GM19397 (cell line): ENCODE measurements at regions not wholly inside any gene's neighbourhood (a gene's known extent, or its start where the extent isn't known, plus 50 kb on each side); places are given as distances from the start of the nearest gene placed in this dataset.
"Not testable (repeated sequence)": the region's sequence is repeated elsewhere in the genome, so short reads cannot be mapped to it uniquely, and the experiment has no call there.

Source experiments
- ATAC-seq: cut with Tn5 transposase; IDR thresholded peaks from one replicate; pipeline ENCODE4 v1.9.1; 2021; ENCODE audit warnings: mild to moderate bottlenecking, moderate library complexity; ENCODE audit not compliant: unreplicated experiment

DNA sequence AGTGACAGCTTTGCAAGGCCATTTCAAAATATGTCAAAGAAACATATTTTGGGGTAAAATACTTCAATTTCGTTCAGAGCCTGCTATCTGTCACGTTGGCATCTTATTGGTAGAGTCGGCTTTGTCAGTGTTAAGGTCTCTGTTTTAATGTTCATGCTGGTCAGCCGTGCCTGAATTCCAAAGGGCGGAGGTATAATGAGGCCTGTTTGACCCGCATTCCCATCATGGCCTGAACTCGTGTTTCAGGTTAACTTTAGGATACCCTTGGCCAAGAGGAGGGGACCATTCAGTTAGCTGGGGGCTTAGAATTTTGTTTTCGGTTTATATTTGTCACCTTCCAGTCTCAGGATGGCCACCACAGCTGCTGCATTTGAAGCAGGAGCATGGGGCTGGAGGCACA, 236.4 kb downstream of the NFATC2 start:
- no peak for ATAC-seq

GRCh38 chr20:51305316-51306052, 237.0 kb downstream of the NFATC2 start:
- no peak for ATAC-seq

DNA sequence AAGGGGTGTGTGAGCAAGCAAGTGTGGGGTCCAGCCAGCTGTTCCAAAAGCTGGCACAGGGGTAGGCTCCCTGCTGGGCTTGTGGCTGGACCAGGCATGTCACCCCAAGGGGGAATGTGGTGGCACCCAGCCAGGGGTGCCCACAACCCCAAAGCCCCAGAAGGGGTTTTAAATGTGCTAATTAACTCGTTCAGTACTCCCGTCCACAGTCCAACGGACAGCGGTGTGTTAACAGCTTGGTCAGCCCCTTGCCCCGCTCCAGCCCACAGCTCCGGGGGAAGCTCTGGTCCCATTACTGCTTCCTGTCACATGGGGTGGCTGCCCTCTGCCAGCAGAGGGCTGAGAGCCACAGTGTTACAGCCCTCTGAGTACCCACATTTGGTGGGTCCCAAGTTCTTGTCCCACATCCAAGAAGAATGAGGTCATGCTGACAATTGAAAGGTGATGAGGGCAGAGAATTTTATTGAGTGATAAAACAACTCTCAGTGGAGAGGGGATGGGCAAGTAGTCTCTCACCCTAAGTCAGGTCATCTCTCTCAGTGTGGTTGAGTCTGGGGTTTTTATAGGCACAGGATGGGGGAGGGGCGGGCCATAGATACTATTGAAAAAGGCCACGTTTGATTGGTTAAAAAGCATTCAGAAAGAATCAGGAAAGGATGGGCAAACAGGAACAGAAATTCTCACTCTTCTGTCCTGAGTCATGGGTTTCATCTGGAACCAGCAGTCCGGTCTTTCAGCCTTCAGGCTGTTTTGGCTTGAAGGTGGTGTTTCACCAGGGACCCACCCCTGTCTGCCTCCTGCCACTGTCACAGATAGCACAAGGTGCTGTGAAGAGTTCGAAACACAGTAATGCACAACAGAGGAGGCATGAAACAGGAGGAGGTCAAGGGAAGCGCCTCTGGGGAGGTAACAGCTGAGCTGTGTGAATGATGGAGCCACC, 238.5 kb downstream of the NFATC2 start:
- no peak for ATAC-seq

- ATAC-seq, result no peak
These were observed 241.5 kb downstream of the NFATC2 start for GRCh38 chr20:51301026-51301425.

DNA sequence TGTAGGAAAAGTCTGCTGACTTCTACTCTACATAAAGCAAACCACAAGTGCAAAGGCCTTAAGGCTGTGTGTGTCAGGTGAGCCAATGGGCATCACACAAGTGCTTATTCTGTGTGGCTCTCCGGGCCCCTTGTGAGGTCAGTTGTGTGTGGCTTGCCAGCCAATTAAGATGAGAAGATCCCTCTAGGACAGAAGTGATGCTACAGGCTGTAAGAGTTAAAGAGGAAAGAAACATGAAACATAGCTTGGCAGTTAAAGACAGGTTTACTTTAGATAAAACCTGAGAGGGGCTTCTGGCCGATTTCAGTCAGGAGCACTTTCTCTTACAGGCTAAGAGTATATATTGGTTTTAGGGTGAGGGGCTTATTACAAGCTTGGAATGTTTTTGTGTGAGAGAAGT, 242.4 kb downstream of the NFATC2 start:
- ATAC-seq, result no peak

DNA sequence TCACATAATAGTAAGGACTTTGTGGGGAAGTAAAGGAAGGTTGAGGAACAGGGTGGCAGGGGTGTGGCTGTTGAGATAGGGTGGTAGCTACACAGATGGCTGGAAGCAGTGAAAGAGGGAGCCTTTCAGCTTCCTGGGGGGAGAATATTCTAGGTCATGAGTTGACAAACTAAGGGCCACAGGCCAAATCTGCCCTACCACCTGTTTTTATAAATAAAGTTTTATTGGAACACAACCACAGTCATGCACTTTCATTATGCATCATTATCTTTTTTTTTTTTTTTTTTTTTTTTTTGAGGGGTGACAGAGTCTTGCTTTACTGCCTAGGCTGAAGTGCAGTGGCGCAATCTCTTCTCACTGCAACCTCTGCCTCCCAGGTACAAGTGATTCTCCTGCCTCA, 243.1 kb downstream of the NFATC2 start:
- ATAC-seq, result no peak

- no peak for ATAC-seq
These were observed 244.3 kb downstream of the NFATC2 start for GRCh38 chr20:51298141-51298749.

DNA sequence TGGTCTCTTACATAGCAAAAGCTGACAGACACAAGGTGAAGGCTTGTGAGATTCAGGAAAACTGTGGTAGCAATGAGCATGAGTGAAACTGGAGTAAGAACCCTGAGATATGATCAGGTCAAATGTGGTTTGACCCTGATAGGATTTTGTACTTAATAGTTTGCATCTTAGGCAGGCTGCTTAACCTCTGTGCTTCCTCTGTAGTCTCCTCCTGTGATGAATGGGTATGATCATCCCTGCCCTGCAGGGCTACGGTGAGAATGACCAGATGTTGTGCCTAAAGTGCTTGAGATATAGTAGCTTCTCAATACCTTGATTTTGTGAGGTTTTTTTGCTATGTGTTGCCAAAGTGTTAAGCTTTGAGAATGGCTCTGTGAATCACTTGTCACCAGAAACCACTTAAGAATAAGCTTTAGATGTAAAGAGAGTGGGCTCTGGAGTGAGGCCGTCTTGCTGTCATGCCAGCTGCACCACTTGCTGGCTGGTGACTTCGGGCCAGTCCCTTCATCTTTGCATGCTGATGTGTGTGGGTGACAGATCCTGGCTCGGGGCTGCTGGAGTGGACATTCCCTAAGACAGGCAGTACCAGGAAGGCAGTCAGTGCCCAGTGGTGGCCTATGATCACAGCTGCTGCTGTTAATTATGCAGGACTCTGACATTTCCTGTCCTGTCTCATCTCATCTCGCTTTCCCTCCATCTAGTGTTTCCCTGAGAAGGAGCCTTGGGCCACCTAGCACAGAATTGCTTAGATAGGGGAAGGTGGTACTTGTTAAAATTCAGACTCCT, 254.7 kb downstream of the NFATC2 start:
- ATAC-seq, result no peak

GRCh38 chr20:51286758-51287157, 255.8 kb downstream of the NFATC2 start:
- ATAC-seq, result no peak

- ATAC-seq, result no peak
These were observed 256.8 kb downstream of the NFATC2 start for GRCh38 chr20:51285684-51286083.

DNA sequence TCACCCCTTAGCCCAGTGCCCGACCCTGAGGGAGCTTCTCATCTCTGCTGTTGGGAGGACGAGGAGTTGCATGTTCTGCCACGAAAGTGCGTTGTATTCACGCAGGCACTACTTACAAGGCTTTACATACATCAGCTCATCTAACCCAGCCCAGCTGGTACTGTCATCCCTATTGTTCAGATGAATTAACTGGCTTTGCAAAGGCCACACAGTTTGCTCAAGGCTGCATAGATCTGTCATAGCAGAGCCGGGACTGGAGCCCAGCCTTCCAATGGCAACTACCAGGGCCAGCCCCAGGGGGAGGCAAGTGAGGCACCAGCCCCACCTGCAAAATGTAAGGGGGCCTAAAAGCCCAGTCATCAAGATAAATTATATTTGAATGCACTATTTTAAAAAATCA, 257.6 kb downstream of the NFATC2 start:
- no peak for ATAC-seq

- ATAC-seq, result no peak
These were observed 258.3 kb downstream of the NFATC2 start for GRCh38 chr20:51284176-51284575.

GRCh38 chr20:51281521-51281920, 258.6 kb upstream of the KCNG1 start:
- ATAC-seq, result no peak

GRCh38 chr20:51280047-51280446, 257.1 kb upstream of the KCNG1 start:
- ATAC-seq, result no peak

- ATAC-seq, result no peak
These were observed 255.1 kb upstream of the KCNG1 start for GRCh38 chr20:51277961-51278360.

- no peak for ATAC-seq
These were observed 253.4 kb upstream of the KCNG1 start for GRCh38 chr20:51276296-51276695.

- no peak for ATAC-seq
These were observed 252.9 kb upstream of the KCNG1 start for GRCh38 chr20:51275826-51276225.

GRCh38 chr20:51275181-51275580, 252.3 kb upstream of the KCNG1 start:
- no peak for ATAC-seq

GRCh38 chr20:51272401-51272800, 249.5 kb upstream of the KCNG1 start:
- no peak for ATAC-seq

DNA sequence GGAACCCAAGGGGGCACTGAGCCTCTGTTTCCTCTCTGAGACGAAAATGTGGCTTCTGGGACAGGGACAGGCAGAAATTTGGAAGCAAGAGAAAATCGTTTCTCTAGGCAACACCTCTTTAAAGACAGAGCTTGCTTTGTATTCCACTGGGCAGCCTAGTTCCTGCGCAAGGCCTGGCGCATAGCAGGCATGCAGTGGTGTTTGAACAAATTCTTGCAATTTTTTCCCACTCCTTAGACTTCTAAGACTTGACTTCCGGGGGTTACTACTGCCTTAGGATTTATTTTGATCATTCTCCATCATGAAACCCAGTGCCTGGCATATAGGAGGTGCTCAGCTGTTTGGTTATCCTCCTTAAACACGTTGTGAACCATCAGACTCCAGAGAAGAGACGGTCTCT, 249.0 kb upstream of the KCNG1 start:
- no peak for ATAC-seq

- ATAC-seq, result not testable (repeated sequence)
These were observed 248.4 kb upstream of the KCNG1 start for GRCh38 chr20:51271289-51271688.
